Neural cell (in vitro differentiated cells): ENCODE measurements at regions not wholly inside any gene's neighbourhood (a gene's known extent, or its start where the extent isn't known, plus 50 kb on each side); places are given as distances from the start of the nearest gene placed in this dataset.

ENCODE experiments used
- H2AFZ ChIP-seq: fragments of 200-600, 300-800 bp; sonication (generic), shearing (Covaris generic); 2 replicates; pipeline ENCODE4 v1.6.0; 2014; ENCODE audit warnings: low read depth, mild to moderate bottlenecking, antibody characterized with exemption, low read length, moderate library complexity
- H3F3A ChIP-seq: fragments of 200-600 bp; shearing (Covaris generic); 2 replicates; pipeline ENCODE4 v1.6.1; 2016; ENCODE audit warnings: mild to moderate bottlenecking, moderate library complexity, mixed read lengths, antibody characterized with exemption, low read length; ENCODE audit not compliant: insufficient read depth, poor library complexity, severe bottlenecking
- H3K27ac ChIP-seq: fragments of 200-600, 300-800 bp; sonication (generic), shearing (Covaris generic); 2 replicates; pipeline ENCODE4 v1.5.1; 2014; ENCODE audit warnings: mild to moderate bottlenecking, low read length, moderate library complexity
- H3K27me3 ChIP-seq: fragments of 300-800, 200-600 bp; sonication (generic), shearing (Covaris generic); 2 replicates; pipeline ENCODE4 v1.6.0; 2014; ENCODE audit warnings: mild to moderate bottlenecking, low read depth, low read length, moderate library complexity; ENCODE audit not compliant: insufficient read depth
- H3K36me3 ChIP-seq: fragments of 300-800, 200-600 bp; sonication (generic), shearing (Covaris generic); 2 replicates; pipeline ENCODE4 v1.5.1; 2014; ENCODE audit warnings: mild to moderate bottlenecking, antibody characterized with exemption, low read length, moderate library complexity; ENCODE audit not compliant: insufficient read depth
- H3K4me2 ChIP-seq: fragments of 300-800, 200-600 bp; sonication (generic), shearing (Covaris generic); 2 replicates; pipeline ENCODE4 v1.6.0; 2014; ENCODE audit warnings: mild to moderate bottlenecking, low read length
- H3K4me3 ChIP-seq: fragments of 300-800, 200-600 bp; sonication (generic), shearing (Covaris generic); 2 replicates; pipeline ENCODE4 v1.5.1; 2014; ENCODE audit warnings: mild to moderate bottlenecking, low read length, moderate library complexity
- H3K79me2 ChIP-seq: fragments of 200-600 bp; shearing (Covaris generic); replicated peaks from 2 replicates; pipeline ENCODE4 v1.6.0; 2014; ENCODE audit warnings: mild to moderate bottlenecking, low read length, moderate library complexity; ENCODE audit not compliant: insufficient read depth
- H3K9ac ChIP-seq: fragments of 300-800, 200-600 bp; sonication (generic), shearing (Covaris generic); 2 replicates; pipeline ENCODE4 v1.6.1; 2016; ENCODE audit warnings: mild to moderate bottlenecking, low read length, mixed read lengths
- H3K9me2 ChIP-seq: fragments of 200-600 bp; shearing (Covaris generic); 2 replicates; pipeline ENCODE4 v1.6.1; 2016; ENCODE audit warnings: mild to moderate bottlenecking, low read length, mixed read lengths; ENCODE audit not compliant: insufficient read depth
- H3K9me3 ChIP-seq: fragments of 200-600, 300-800 bp; sonication (generic), shearing (Covaris generic); 2 replicates; pipeline ENCODE4 v1.6.1; 2016; ENCODE audit warnings: mild to moderate bottlenecking, mixed run types, low read length, moderate library complexity, mixed read lengths
- H4K20me1 ChIP-seq: fragments of 200-600 bp; shearing (Covaris generic); 2 replicates; pipeline ENCODE4 v1.6.1; 2016; ENCODE audit warnings: mild to moderate bottlenecking, mixed run types; ENCODE audit not compliant: insufficient read depth
- EP300 ChIP-seq: fragments of 450-650 bp; conservative IDR thresholded peaks from 2 replicates; pipeline ENCODE4 v1.6.1; 2014; ENCODE audit warnings: antibody characterized with exemption, mild to moderate bottlenecking, moderate library complexity; ENCODE audit not compliant: poor library complexity, severe bottlenecking
- EZH2 ChIP-seq: fragments of 200-600, 300-800 bp; shearing (Covaris generic), sonication (generic); IDR thresholded peaks from 2 replicates; pipeline ENCODE4 v1.6.1; 2014; ENCODE audit warnings: antibody characterized with exemption, low read length, borderline replicate concordance, mild to moderate bottlenecking; ENCODE audit not compliant: insufficient read depth, poor library complexity, severe bottlenecking
- MXI1 ChIP-seq: fragments of 450-650 bp; conservative IDR thresholded peaks from 2 replicates; pipeline ENCODE4 v1.6.1; 2014; ENCODE audit warnings: antibody characterized with exemption, mild to moderate bottlenecking; ENCODE audit not compliant: poor library complexity, severe bottlenecking
- POLR2AphosphoS5 ChIP-seq: IDR thresholded peaks from 2 replicates; pipeline ENCODE4 v1.6.1; 2012
- RAD21 ChIP-seq: fragments of 450-650 bp; conservative IDR thresholded peaks from 2 replicates; pipeline ENCODE4 v1.6.1; 2014; ENCODE audit warnings: antibody characterized with exemption, mild to moderate bottlenecking, moderate library complexity
- SMC3 ChIP-seq: fragments of 450-650 bp; conservative IDR thresholded peaks from 2 replicates; pipeline ENCODE4 v1.6.1; 2014; ENCODE audit warnings: antibody characterized with exemption, mild to moderate bottlenecking, moderate library complexity; ENCODE audit not compliant: poor library complexity
- TAF1 ChIP-seq: IDR thresholded peaks from 2 replicates; pipeline ENCODE4 v1.6.1; 2012; ENCODE audit warnings: low read depth
- TF ChIP-seq, protein P1 (sequence below): fragments of 450-650 bp; IDR thresholded peaks from 2 replicates; pipeline ENCODE4 v1.5.1; 2014; ENCODE audit warnings: antibody characterized with exemption, mild to moderate bottlenecking, moderate library complexity; ENCODE audit not compliant: poor library complexity, severe bottlenecking
- TF ChIP-seq, protein P2 (sequence below): IDR thresholded peaks from 2 replicates; pipeline ENCODE4 v1.6.1; 2012; ENCODE audit warnings: borderline replicate concordance

DNA sequence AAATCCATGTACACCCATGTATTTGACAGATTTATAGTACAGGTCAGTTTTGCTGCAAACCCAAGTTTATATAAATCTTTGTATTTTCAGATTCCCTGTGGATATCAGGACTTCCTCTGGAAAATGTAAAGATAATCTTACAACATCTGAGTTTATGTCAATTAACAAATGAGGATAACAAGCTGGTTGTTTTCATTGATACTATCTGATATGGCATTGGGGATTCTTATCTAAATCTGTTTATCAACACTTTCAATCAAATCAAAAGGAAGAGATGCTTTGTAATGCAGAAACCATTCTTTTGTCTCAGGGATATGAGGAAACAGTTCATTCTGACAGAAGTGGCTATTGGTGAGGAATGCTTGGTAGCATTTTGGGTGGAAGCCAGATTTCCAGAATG is 64.9 kb upstream of the FAM204A start:
- H3K27me3 ChIP-seq, result no peaks in the 10 kb centered on the region
- H3K9me3 ChIP-seq, result no peaks in the 10 kb centered on the region
- TF ChIP-seq SMC3, result no peak
- TF ChIP-seq EP300, result no peak
- no peak for TF ChIP-seq MXI1
- TF ChIP-seq, protein P1, sequence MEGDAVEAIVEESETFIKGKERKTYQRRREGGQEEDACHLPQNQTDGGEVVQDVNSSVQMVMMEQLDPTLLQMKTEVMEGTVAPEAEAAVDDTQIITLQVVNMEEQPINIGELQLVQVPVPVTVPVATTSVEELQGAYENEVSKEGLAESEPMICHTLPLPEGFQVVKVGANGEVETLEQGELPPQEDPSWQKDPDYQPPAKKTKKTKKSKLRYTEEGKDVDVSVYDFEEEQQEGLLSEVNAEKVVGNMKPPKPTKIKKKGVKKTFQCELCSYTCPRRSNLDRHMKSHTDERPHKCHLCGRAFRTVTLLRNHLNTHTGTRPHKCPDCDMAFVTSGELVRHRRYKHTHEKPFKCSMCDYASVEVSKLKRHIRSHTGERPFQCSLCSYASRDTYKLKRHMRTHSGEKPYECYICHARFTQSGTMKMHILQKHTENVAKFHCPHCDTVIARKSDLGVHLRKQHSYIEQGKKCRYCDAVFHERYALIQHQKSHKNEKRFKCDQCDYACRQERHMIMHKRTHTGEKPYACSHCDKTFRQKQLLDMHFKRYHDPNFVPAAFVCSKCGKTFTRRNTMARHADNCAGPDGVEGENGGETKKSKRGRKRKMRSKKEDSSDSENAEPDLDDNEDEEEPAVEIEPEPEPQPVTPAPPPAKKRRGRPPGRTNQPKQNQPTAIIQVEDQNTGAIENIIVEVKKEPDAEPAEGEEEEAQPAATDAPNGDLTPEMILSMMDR, result no peak
- TF ChIP-seq POLR2AphosphoS5, result no peak
- TF ChIP-seq, protein P2, sequence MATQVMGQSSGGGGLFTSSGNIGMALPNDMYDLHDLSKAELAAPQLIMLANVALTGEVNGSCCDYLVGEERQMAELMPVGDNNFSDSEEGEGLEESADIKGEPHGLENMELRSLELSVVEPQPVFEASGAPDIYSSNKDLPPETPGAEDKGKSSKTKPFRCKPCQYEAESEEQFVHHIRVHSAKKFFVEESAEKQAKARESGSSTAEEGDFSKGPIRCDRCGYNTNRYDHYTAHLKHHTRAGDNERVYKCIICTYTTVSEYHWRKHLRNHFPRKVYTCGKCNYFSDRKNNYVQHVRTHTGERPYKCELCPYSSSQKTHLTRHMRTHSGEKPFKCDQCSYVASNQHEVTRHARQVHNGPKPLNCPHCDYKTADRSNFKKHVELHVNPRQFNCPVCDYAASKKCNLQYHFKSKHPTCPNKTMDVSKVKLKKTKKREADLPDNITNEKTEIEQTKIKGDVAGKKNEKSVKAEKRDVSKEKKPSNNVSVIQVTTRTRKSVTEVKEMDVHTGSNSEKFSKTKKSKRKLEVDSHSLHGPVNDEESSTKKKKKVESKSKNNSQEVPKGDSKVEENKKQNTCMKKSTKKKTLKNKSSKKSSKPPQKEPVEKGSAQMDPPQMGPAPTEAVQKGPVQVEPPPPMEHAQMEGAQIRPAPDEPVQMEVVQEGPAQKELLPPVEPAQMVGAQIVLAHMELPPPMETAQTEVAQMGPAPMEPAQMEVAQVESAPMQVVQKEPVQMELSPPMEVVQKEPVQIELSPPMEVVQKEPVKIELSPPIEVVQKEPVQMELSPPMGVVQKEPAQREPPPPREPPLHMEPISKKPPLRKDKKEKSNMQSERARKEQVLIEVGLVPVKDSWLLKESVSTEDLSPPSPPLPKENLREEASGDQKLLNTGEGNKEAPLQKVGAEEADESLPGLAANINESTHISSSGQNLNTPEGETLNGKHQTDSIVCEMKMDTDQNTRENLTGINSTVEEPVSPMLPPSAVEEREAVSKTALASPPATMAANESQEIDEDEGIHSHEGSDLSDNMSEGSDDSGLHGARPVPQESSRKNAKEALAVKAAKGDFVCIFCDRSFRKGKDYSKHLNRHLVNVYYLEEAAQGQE, result no peak
- H3K4me3 ChIP-seq, result no peak overlapping the region
- no peaks in the 10 kb centered on the region for H3K9me2 ChIP-seq
- H3K4me2 ChIP-seq, result no peak overlapping the region
- peaks cover 3% of the 10 kb centered on the region for H3F3A ChIP-seq
- no peak overlapping the region for H3K9ac ChIP-seq
- no peaks in the 10 kb centered on the region for H3K36me3 ChIP-seq
- H3K79me2 ChIP-seq, result no peaks in the 10 kb centered on the region
- H4K20me1 ChIP-seq, result no peaks in the 10 kb centered on the region
- no peak overlapping the region for H2AFZ ChIP-seq
- no peak overlapping the region for H3K27ac ChIP-seq

DNA sequence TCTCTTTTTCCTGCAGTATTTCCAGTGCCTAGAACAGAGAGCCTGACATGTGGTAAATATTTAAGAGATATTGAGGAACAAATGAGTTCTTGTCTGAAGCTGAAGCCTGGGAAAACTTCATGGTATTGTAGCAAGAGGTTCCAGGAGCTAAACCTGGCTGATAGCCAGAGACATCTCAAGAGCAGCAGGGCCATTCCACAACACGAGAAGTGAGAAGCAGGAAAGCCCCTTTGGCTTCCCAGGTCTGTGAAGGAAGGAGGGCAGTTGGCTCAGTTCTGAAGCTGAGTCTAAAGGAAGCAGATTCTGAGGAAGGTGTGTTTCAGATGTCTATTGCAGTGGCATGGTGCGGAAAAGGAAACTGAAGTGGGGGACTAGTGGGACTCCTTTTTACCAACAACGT is 63.8 kb upstream of the FAM204A start:
- Histone ChIP-seq H3F3A (peaks cover 3% of the 10 kb centered on the region), H3K9me2 (no peaks in the 10 kb centered on the region), H3K9ac (no peak overlapping the region), H3K9me3 (peaks cover 2% of the 10 kb centered on the region), H3K27ac (no peak overlapping the region), H3K79me2 (no peaks in the 10 kb centered on the region), H3K4me2 (no peak overlapping the region), H2AFZ (no peak overlapping the region), H4K20me1 (no peaks in the 10 kb centered on the region), H3K36me3 (no peaks in the 10 kb centered on the region), H3K4me3 (no peak overlapping the region), H3K27me3 (no peaks in the 10 kb centered on the region)
- no peak for TF ChIP-seq EP300
- no peak for TF ChIP-seq POLR2AphosphoS5
- TF ChIP-seq TAF1, result no peak
- TF ChIP-seq RAD21, result no peak
- TF ChIP-seq, protein P1, result no peak
- TF ChIP-seq, protein P2, result no peak
- TF ChIP-seq SMC3, result no peak
- no peak for TF ChIP-seq MXI1
- TF ChIP-seq EZH2, result no peak
